Testis (tissue), 2 donors: ENCODE measurements at regions not wholly inside any gene's neighbourhood (a gene's known extent, or its start where the extent isn't known, plus 50 kb on each side); places are given as distances from the start of the nearest gene placed in this dataset.
"Not testable (repeated sequence)": the region's sequence is repeated elsewhere in the genome, so short reads cannot be mapped to it uniquely, and the experiment has no call there.

ENCODE experiments used
- DNase-seq: peaks from one replicate; pipeline ENCODE4 v3.0.0-alpha.2; 2019
- H3K27ac ChIP-seq, 2 donors: fragments of 200-600 bp; sonication (generic); one replicate each; pipeline ENCODE4 v1.5.1; 2019
- H3K27me3 ChIP-seq: fragments of 200-600 bp; sonication (generic); one replicate; pipeline ENCODE4 v1.5.1; 2019
- H3K36me3 ChIP-seq: fragments of 200-600 bp; sonication (generic); one replicate; pipeline ENCODE4 v1.5.1; 2017; ENCODE audit warnings: low read depth; ENCODE audit errors: missing control alignments
- H3K4me1 ChIP-seq: fragments of 200-600 bp; sonication (generic); one replicate; pipeline ENCODE4 v1.5.1; 2019
- H3K4me3 ChIP-seq, 2 donors: fragments of 200-600 bp; sonication (generic); one replicate each; pipeline ENCODE4 v1.5.1; 2017 to 2019
- H3K9me3 ChIP-seq: fragments of 200-600 bp; sonication (generic); one replicate; pipeline ENCODE4 v1.5.1; 2017
- CTCF ChIP-seq, 3 experiments: fragments of 450-650 bp in 2 of 3; fragments of 200-600 bp in 1 of 3; sonication (generic) in 1 of 3; IDR thresholded peaks; one replicate each; pipeline ENCODE4 v1.5.1; 2016 to 2019; ENCODE audit warnings: antibody characterized with exemption in 3 of 3, mild to moderate bottlenecking in 2 of 3, moderate library complexity in 1 of 3
- POLR2A ChIP-seq: fragments of 450-650 bp; IDR thresholded peaks from one replicate; pipeline ENCODE4 v1.6.1; 2017; ENCODE audit warnings: antibody characterized with exemption, mild to moderate bottlenecking, moderate library complexity
- WGBS, 2 donors: methylation state at CpG; one replicate each; pipeline ENCODE4 v1.1.5; 2018; 5-methylcytosine and 5-hydroxymethylcytosine counted together
- intact Hi-C: fragments of 100-400 bp; cut with DNase I; formaldehyde crosslinking; loops from one replicate; pipeline ENCODE4 v1.15.1; 2023; ENCODE audit warnings: low total_unique reads

- Histone ChIP-seq H3K27me3 (no peaks in the 10 kb centered on the region), H3K9me3 (no peaks in the 10 kb centered on the region), H3K4me3 (no peak overlapping the region), H3K27ac (no peak overlapping the region), H3K36me3 (no peaks in the 10 kb centered on the region), H3K4me1 (no peaks in the 10 kb centered on the region)
- intact Hi-C loops, result no loop called here
- DNase-seq, result no peak
- TF ChIP-seq POLR2A (no peak), CTCF (IDR thresholded peaks at IDR 0.05) (no peak)
Observed at GRCh38 chr10:16011548-16011947, 151.2 kb upstream of the MINDY3 start.

DNA sequence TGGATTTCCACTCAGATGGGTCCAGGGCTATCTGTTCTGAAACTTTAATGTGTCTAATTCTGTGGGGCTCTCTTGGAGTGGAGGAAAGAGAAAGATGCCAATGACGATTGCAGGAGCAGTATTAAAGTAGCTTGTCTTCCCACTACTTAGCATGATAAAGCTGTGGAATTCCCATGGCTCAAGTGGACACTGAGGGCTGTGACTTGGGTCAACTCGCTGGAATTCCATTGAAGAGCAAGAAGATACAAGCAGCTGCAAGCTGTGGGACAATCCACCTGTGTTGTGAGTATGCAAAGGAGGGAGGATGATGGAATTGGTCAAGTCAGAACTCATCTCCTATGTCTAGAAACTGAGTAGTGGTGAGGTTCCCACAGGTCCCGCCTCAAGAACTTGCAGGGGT lies 154.2 kb upstream of the MINDY3 start:
- no peaks in the 10 kb centered on the region for H3K36me3 ChIP-seq
- H3K27me3 ChIP-seq, result no peaks in the 10 kb centered on the region
- no peak overlapping the region for H3K27ac ChIP-seq
- intact Hi-C loops, result no loop called here
- H3K9me3 ChIP-seq, result no peaks in the 10 kb centered on the region
- 70 to 72% methylated on average over 3 of the region's 3 CpGs for WGBS, 2 donors
- no peaks in the 10 kb centered on the region for H3K4me1 ChIP-seq
- no peak for DNase-seq
- no peak overlapping the region for H3K4me3 ChIP-seq
- TF ChIP-seq CTCF (IDR thresholded peaks at IDR 0.05), result no peak
- no peak for TF ChIP-seq POLR2A

- no peaks in the 10 kb centered on the region for H3K9me3 ChIP-seq
- H3K27ac ChIP-seq, result no peak overlapping the region
- intact Hi-C loops, result no loop called here
- no peaks in the 10 kb centered on the region for H3K27me3 ChIP-seq
- no peak overlapping the region for H3K4me3 ChIP-seq
- DNase-seq, result no peak
- WGBS, 2 donors, result 71 to 74% methylated on average over 4 of the region's 4 CpGs
- no peaks in the 10 kb centered on the region for H3K4me1 ChIP-seq
- no peaks in the 10 kb centered on the region for H3K36me3 ChIP-seq
- TF ChIP-seq POLR2A, result no peak
- TF ChIP-seq CTCF (IDR thresholded peaks at IDR 0.05), result no peak
Observed at GRCh38 chr10:16016688-16017087, 156.4 kb upstream of the MINDY3 start.

DNA sequence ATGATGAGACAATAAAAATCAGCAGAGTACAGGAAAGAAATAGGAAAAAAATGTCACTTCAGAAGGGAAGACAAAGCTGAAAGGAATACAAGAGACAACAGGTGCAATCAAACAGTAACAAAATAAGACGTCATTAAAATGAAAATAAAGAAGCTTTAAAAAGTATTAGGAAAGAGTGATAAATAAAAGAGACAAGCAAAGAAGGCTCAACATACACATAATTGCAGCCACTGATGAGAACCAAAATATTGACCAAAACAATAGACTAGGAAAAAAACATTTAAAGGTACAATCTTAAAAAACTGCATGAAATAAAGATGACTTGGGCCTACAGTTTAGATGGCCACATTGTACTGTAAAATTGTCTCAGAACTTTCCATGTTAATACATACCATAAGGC lies 160.5 kb upstream of the MINDY3 start:
- H3K27me3 ChIP-seq, result no peaks in the 10 kb centered on the region
- no peaks in the 10 kb centered on the region for H3K4me1 ChIP-seq
- H3K9me3 ChIP-seq, result no peaks in the 10 kb centered on the region
- H3K27ac ChIP-seq, result no peak overlapping the region
- TF ChIP-seq POLR2A, result no peak
- TF ChIP-seq CTCF (IDR thresholded peaks at IDR 0.05), result no peak
- WGBS, 2 donors, result 82 to 89% methylated on average over 1 of the region's 1 CpG
- intact Hi-C loops, result no loop called here
- H3K4me3 ChIP-seq, result no peak overlapping the region
- no peak for DNase-seq
- H3K36me3 ChIP-seq, result no peaks in the 10 kb centered on the region

DNA sequence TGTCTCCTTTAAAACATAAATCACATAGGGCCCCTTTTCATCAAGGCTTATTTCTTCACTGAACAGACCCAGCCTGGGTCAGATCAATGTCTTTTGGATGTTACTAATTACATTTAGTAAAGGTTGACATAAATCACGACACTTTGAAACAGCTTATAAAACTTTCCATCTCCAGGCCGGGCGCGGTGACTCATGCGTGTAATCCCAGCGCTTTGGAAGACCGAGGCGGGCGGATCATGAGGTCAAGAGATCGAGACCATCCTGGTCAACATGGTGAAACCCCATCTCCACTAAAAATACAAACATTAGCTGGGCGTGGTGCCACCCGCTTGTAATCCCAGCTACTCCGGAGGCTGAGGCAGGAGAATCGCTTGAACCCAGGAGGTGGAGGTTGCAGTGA lies 166.5 kb upstream of the MINDY3 start:
- H3K9me3 ChIP-seq, intact Hi-C loops, DNase-seq, H3K27me3 ChIP-seq, H3K36me3 ChIP-seq, H3K27ac ChIP-seq, H3K4me3 ChIP-seq, H3K4me1 ChIP-seq: not testable (repeated sequence)
- 67 to 69% methylated on average over 14 of the region's 14 CpGs for WGBS, 2 donors
